ENCODE measurements at regions not wholly inside any gene's neighbourhood (a gene's known extent, or its start where the extent isn't known, plus 50 kb on each side); places are given as distances from the start of the nearest gene placed in this dataset.

DNA sequence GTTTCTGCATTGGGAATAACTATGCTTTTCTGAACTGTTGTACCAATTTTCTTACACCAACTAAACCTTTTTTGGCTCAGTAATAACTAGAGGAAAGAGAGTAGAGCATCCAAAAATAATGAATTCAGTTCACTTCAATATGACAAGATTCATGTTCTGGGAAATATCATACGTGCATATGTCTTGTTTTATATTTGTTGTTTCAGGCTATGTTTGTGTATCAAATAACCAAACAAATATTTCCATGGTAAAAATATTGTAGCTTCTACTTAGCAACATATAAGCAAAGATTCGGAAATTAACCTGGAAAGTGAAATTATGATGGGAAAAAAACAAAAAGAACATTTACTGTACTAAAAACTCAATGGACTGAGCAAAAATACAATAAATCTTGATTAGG is 503.2 kb downstream of the TMEM114 start:
- TF ChIP-seq, protein P1, sequence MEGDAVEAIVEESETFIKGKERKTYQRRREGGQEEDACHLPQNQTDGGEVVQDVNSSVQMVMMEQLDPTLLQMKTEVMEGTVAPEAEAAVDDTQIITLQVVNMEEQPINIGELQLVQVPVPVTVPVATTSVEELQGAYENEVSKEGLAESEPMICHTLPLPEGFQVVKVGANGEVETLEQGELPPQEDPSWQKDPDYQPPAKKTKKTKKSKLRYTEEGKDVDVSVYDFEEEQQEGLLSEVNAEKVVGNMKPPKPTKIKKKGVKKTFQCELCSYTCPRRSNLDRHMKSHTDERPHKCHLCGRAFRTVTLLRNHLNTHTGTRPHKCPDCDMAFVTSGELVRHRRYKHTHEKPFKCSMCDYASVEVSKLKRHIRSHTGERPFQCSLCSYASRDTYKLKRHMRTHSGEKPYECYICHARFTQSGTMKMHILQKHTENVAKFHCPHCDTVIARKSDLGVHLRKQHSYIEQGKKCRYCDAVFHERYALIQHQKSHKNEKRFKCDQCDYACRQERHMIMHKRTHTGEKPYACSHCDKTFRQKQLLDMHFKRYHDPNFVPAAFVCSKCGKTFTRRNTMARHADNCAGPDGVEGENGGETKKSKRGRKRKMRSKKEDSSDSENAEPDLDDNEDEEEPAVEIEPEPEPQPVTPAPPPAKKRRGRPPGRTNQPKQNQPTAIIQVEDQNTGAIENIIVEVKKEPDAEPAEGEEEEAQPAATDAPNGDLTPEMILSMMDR (optimal IDR thresholded peaks at IDR 0.05 in 1 of 3, IDR thresholded peaks at IDR 0.05 in 1 of 3, conservative IDR thresholded peaks at IDR 0.05 in 1 of 3; ENCODE audit: extremely low read depth in 1 of 3, insufficient read depth in 2 of 3, low read length in 3 of 3) = no peak
- TF ChIP-seq EZH2 (IDR thresholded peaks at IDR 0.05; ENCODE audit: low read length) = no peak
